NCI-H446 treated with DMSO at 0.1 percent for 48 hours (cell line): ENCODE measurements at regions not wholly inside any gene's neighbourhood (a gene's known extent, or its start where the extent isn't known, plus 50 kb on each side); places are given as distances from the start of the nearest gene placed in this dataset.

Experiments used
- DNase-seq: peaks from one replicate; lab custom pipeline; 2025; lab: John Stamatoyannopoulos, UW

DNA sequence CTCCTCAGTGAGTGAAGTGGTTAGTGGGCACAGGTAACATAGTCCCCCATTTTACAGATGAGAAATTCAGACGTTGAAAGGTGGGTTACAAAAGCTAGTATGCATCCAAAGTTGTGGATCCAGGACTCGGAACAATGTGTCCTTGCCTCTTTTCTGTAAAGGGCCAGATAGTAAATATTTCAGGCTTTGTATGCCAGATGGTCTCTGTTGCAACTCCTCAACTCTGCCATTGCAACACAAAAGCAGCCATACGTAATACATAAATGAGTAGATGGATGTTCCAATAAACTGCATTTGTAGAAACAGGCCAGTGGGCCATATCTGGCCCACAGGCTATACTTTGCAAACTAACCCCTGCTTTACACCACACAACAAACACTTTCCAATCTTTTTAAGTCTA, 166.6 kb upstream of the PKDCC start:
- DNase-seq = no peak

- no peak for DNase-seq
Measured at GRCh38 chr2:41884718-41885117, 163.1 kb upstream of the PKDCC start.

GRCh38 chr2:41886145-41886664, 161.6 kb upstream of the PKDCC start:
- DNase-seq = no peak

DNA sequence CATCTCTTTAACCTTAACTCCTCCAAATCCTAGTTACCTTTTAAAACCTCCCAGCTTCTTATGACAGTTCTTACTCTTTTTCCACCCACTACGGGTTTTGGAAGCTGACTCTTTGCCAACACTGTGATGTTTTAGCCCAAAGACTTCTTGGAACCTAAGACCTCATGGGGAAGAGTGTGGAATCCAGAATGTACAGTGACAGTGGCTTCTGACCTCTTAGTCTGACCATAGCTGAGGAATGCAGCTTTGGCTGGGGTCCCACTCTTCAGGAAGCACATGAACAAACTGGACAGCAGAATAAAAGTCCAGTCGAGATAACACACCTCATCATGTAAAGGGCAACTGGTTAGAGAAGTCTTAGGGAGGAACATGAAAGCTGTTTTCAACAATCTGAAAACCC, 161.1 kb upstream of the PKDCC start:
- DNase-seq = no peak

DNA sequence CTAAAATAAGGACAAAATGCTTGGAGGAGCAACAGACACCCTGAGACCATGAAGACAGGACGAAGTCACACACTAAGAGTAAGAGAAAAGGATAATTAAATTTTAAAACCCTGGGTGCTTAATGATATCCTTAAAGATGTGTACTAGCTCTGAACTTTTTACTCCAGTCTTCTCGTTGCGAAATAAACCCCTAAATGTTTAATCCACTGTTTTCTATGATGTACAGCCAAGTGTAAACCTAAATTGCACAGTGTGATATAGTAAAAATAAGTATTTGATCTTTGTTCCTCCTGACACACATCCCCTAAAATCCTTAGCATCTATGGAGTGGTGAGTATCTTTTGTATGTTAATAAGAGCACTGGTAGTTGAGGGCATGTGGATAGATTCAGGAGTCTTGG, 157.5 kb upstream of the PKDCC start:
- no peak for DNase-seq

- no peak for DNase-seq
Measured at GRCh38 chr2:41892476-41892875, 155.3 kb upstream of the PKDCC start.

DNA sequence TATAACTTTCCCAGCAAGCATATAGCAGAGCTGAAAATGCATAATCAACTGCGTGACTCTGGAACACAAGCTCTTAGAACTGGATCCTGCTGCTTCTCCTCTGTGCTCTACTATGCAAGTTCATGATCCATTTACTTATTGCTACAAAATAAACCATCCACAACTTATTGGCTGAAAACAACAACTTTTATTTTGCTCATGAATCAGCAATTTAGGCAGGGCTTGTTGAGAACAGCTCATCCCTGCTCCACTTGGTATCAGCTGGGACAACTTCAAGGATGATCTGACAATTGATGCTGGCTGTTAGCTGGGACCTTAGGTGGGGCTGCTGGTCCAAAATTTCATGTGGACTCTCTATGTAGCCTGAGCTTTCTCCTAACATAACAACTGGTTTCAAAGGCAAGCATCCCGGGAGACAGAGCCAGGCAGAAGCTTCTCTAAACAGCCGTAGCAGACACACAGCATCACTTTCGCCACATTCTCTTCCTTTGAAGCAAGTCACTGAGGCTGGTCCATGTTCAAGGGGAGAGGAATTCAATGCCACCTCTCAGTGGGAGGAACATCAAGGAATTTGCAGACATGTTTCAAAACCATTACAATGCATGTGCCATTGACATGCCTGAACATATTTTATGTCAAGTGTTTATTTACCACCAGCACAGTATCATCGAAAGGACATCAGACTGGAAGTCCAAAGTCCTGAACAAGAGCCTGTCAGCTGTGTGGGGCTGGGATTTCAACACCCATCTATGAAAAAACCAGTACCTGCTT, 153.1 kb upstream of the PKDCC start:
- DNase-seq = no peak

DNA sequence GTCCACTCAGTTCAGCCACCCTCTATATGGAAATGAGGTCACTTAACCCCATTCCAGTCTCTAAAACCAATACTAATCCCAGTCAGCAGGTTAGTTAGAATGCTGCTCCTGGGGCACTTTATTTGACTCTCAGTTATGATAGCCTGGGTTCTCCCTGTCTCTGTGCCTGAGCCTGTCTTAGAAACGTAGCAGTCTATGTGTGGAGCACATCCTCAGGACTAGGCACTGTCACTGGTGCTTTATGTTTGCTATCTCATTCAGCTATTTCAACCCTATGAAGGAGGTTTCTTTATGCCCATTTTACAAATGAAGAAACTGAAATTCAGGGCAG, 152.5 kb upstream of the PKDCC start:
- no peak for DNase-seq

DNA sequence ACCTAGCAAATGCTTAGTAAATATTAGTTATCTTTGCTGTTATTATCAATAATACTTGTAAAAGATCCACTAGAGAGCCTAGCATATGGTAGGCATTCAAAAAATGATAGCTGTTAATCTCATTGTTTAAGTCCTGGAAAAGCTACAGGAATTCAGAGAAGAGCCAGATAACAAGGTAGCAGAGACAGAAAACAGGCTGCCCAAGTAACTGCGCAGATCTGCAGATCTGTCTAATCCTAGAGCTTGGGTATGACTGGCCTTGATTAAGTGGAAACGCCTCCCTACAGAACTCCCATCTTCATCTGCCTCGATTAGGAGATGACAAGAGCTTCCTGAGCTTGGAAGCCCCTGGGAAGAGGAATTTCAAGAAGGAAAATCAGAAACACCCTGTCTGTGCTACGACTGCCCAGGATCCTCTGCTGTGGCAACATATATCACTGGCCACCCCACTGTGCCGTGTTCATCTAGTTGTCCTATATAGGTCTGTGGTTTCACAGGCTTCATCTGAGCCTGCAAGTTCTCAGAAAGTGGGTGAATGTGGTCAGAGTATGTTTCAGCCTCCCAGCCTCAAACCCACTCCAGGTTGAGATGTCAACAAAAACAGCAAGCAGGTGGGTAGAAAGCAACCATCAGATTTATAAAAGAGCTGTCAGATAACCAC, 151.5 kb upstream of the PKDCC start:
- DNase-seq = no peak

- no peak for DNase-seq
Measured at GRCh38 chr2:41899189-41899588, 148.6 kb upstream of the PKDCC start.

DNA sequence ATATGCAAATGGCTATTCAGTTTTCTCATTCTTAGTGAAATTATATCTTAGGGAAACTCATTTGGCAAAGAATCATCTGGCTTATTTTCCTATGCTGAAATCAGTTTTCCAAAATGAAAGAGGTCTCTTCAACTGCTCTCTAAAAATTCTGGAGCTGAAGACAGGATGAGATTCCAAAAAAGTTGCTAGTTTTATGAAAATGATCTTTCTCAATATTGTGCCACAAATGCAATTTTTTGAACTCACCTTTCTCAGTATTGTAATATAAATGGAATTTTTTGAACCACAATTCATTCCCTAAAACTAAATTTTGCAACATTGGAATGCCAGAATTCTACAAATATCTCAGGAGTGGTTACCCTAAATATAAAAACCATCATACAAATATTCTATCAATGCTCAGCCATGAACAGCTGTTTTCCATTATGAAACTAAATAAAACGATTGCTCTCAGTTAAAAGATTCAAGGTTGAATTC, 147.7 kb upstream of the PKDCC start:
- DNase-seq = no peak

DNA sequence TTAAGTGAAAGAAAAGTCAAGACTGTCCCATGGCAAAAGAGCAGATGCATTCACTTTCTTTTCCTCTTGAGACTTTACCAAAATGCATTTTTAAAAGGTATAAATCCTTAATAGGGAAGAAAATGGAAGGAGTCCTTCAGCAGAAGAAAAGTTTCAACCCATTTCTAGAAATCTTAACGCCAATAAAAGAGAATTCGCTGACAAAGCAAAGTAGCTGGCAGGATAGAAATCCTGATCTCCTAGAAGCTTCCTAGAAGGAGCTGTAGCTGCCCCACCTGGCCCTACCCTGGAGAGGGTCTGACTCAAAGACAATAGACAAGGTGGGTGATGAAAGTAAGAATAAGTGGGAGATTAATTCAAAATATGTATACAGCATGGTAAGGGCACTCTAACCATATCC, 144.9 kb upstream of the PKDCC start:
- no peak for DNase-seq

GRCh38 chr2:41903474-41904135, 144.2 kb upstream of the PKDCC start:
- DNase-seq = no peak

GRCh38 chr2:41904459-41904858, 143.4 kb upstream of the PKDCC start:
- no peak for DNase-seq

GRCh38 chr2:41905597-41906337, 142.1 kb upstream of the PKDCC start:
- DNase-seq = no peak

DNA sequence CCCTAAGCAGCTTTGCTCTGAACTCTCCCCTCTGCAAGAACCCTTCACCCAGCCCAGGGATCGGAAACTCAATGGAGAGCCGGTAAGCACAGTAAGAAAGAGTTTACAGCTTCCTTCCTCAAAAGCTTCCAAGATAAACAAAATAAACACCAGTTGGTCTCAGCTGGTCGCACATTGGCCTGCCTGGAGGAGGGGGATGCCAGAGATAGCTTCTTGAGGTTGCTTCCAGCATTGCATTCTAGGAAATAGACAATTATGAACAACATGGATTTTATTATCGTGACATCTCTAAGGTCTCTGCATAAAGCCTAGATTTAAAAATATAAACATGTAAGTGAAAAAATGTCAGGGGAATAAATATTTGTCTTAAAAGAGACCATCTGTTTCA, 141.5 kb upstream of the PKDCC start:
- DNase-seq = no peak

- DNase-seq = no peak
Measured at GRCh38 chr2:41907141-41907540, 140.7 kb upstream of the PKDCC start.

GRCh38 chr2:41907771-41908207, 140.0 kb upstream of the PKDCC start:
- DNase-seq = no peak

DNA sequence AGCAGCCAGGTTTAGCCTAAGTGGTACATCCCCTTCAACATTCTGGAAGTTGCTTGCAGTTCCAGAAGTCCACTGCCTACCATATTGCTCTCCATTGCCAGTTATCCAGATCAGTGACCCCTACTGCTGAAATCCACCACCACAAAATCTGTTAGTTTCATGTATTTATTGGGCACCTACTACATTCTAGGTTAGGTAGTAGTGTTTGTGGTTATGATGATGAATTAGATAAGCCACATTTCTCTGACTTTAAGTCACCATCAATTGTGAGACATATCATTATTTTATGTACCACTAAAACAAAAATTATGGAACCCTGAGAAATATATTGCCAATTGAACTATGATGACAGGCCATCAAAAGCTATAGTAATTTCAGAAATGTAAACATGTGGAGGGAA, 139.5 kb upstream of the PKDCC start:
- DNase-seq = no peak

- no peak for DNase-seq
Measured at GRCh38 chr2:41909584-41909983, 138.2 kb upstream of the PKDCC start.

- no peak for DNase-seq
Measured at GRCh38 chr2:41910126-41910525, 137.7 kb upstream of the PKDCC start.

DNA sequence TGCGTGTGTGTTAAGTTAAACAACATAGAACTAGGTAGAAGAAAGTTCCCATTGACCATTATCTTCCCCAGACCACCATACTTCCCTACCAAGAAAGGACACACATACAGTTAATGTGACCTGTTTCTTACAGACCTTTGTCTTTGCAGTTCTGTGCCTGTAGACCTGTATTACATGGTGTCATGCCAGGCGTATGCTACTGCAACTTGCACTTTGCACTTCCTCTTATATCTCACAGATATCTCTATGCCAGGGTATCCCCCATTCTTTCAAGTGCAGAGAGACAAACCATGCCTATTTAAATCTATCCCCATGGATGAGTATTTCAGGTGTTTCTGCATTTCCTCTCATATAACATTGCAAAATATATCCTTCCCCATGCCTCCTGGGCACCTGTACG, 136.8 kb upstream of the PKDCC start:
- DNase-seq = no peak
